ENCODE measurements at regions not wholly inside any gene's neighbourhood (a gene's known extent, or its start where the extent isn't known, plus 50 kb on each side); places are given as distances from the start of the nearest gene placed in this dataset.

DNA sequence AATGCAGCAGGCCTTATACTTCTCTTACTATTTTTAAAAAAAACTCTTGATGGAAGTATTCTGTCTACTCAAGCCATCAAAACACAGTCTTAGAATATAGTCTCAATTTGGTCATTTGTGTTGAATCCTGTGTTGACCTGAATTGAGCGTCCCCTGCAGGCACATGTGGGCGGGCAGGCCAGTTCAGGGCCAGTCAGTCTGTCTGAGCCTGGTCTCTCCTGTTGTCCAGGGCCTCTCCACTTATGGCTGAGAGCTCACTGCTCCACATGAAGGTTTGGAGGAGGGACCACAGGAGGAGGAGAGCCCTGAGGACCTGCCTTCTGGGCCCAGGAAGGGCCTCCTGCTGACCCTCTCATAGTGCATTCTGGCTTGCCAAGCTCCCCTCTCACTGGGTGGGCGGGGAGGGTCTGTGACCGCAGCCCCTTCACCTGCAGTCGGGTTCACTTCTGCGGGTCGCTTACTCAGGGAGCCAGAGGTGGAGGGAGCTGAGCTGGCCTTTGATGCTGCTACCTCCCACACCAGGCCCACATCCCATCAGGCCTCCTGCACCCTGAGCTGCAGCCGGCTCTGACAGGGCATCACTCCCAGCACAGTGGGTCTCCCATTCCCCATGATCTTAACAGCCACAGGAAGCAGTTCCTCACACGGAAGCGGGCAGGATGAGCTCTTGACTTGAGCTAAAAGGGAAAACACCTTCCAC, 178.2 kb upstream of the S1PR3 start:
- no peak for TF ChIP-seq TEAD4 (IDR thresholded peaks at IDR 0.05)
- no peak for TF ChIP-seq YY1 (IDR thresholded peaks at IDR 0.05; ENCODE audit: low read depth)
- no peak for TF ChIP-seq ZBTB7A (IDR thresholded peaks at IDR 0.05; ENCODE audit: low read depth)
- no peak for TF ChIP-seq FOXM1 (IDR thresholded peaks at IDR 0.05; ENCODE audit: borderline replicate concordance, low read depth)
- TF ChIP-seq CEBPB (IDR thresholded peaks at IDR 0.05): no peak
- TF ChIP-seq TCF12 (IDR thresholded peaks at IDR 0.05; ENCODE audit: low read depth): no peak
- TF ChIP-seq CREB1 (IDR thresholded peaks at IDR 0.05; ENCODE audit: low read depth): no peak
- no peak for TF ChIP-seq EP300 (IDR thresholded peaks at IDR 0.05; ENCODE audit: borderline replicate concordance)
- TF ChIP-seq NFIC (IDR thresholded peaks at IDR 0.05): no peak
- TF ChIP-seq EGR1 (IDR thresholded peaks at IDR 0.05): no peak
- TF ChIP-seq, protein P1, sequence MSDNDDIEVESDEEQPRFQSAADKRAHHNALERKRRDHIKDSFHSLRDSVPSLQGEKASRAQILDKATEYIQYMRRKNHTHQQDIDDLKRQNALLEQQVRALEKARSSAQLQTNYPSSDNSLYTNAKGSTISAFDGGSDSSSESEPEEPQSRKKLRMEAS (IDR thresholded peaks at IDR 0.05): no peak
- no peak for TF ChIP-seq TAF1 (IDR thresholded peaks at IDR 0.05; ENCODE audit: low read depth)
- TF ChIP-seq, protein P2, sequence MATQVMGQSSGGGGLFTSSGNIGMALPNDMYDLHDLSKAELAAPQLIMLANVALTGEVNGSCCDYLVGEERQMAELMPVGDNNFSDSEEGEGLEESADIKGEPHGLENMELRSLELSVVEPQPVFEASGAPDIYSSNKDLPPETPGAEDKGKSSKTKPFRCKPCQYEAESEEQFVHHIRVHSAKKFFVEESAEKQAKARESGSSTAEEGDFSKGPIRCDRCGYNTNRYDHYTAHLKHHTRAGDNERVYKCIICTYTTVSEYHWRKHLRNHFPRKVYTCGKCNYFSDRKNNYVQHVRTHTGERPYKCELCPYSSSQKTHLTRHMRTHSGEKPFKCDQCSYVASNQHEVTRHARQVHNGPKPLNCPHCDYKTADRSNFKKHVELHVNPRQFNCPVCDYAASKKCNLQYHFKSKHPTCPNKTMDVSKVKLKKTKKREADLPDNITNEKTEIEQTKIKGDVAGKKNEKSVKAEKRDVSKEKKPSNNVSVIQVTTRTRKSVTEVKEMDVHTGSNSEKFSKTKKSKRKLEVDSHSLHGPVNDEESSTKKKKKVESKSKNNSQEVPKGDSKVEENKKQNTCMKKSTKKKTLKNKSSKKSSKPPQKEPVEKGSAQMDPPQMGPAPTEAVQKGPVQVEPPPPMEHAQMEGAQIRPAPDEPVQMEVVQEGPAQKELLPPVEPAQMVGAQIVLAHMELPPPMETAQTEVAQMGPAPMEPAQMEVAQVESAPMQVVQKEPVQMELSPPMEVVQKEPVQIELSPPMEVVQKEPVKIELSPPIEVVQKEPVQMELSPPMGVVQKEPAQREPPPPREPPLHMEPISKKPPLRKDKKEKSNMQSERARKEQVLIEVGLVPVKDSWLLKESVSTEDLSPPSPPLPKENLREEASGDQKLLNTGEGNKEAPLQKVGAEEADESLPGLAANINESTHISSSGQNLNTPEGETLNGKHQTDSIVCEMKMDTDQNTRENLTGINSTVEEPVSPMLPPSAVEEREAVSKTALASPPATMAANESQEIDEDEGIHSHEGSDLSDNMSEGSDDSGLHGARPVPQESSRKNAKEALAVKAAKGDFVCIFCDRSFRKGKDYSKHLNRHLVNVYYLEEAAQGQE (IDR thresholded peaks at IDR 0.05; ENCODE audit: low read depth): no peak
- no peak for TF ChIP-seq RAD21 (IDR thresholded peaks at IDR 0.05; ENCODE audit: low read depth)
- TF ChIP-seq, protein P3, sequence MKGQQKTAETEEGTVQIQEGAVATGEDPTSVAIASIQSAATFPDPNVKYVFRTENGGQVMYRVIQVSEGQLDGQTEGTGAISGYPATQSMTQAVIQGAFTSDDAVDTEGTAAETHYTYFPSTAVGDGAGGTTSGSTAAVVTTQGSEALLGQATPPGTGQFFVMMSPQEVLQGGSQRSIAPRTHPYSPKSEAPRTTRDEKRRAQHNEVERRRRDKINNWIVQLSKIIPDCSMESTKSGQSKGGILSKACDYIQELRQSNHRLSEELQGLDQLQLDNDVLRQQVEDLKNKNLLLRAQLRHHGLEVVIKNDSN (IDR thresholded peaks at IDR 0.05): no peak

DNA sequence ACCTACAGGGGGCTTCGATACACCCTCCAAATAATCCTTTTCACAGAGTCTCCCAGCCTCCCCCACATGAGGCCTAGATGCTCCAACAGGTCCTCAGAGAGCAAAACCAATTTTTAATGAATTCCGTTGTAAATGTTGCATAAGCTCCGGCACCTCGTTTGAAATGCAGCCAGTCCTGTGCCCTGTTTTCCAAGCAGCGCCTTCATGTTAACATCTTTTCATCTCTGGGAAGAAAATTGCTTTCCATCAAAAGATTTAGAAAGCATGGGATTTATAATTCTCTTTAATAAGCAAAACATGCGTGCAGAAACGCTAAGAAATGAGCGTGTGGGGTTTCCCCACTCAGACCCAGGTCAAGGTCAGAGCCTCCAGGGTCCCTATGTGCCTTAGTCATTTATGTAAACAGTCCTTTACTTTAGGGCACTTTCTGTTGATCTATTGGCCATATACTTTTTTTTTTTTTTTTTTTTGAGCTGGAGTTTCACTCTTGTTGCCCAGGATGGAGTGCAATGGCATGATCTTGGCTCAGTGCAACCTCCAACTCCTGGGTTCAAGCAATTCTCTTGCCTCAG, 177.5 kb upstream of the S1PR3 start:
- no peak for TF ChIP-seq FOXM1 (IDR thresholded peaks at IDR 0.05; ENCODE audit: borderline replicate concordance, low read depth)
- TF ChIP-seq NFIC (IDR thresholded peaks at IDR 0.05): no peak

DNA sequence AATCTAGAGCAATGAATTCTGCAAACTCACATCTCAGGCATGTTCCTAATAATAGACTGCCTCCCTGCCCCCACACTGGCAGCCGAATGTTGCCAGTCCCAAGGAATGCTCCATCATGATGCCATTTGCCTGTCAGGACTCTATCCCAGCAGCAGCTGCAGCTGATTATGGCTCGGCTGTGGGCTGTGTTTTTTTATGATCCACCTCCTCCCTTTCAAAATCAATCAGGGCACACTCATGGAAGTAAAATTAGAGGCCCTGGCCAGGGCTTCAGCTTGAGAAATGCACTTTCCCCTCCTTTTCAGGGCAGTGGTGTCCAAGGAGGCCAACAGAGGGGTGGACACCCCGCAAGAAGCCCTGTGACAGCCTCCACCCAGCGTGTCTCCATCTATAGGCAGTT, 176.7 kb upstream of the S1PR3 start:
- TF ChIP-seq CEBPB (IDR thresholded peaks at IDR 0.05) (no peak), YY1 (IDR thresholded peaks at IDR 0.05; ENCODE audit: low read depth) (no peak), ZBTB7A (IDR thresholded peaks at IDR 0.05; ENCODE audit: low read depth) (no peak), CREB1 (IDR thresholded peaks at IDR 0.05; ENCODE audit: low read depth) (no peak), FOXM1 (IDR thresholded peaks at IDR 0.05; ENCODE audit: borderline replicate concordance, low read depth) (no peak), NFIC (IDR thresholded peaks at IDR 0.05) (no peak), EGR1 (IDR thresholded peaks at IDR 0.05) (no peak), RAD21 (IDR thresholded peaks at IDR 0.05; ENCODE audit: low read depth) (no peak), TEAD4 (IDR thresholded peaks at IDR 0.05) (no peak), TCF12 (IDR thresholded peaks at IDR 0.05; ENCODE audit: low read depth) (no peak), TAF1 (IDR thresholded peaks at IDR 0.05; ENCODE audit: low read depth) (no peak), EP300 (IDR thresholded peaks at IDR 0.05; ENCODE audit: borderline replicate concordance) (no peak)
- TF ChIP-seq, protein P2 (IDR thresholded peaks at IDR 0.05; ENCODE audit: low read depth): no peak
- TF ChIP-seq, protein P1 (IDR thresholded peaks at IDR 0.05): no peak
- TF ChIP-seq, protein P3 (IDR thresholded peaks at IDR 0.05): no peak

DNA sequence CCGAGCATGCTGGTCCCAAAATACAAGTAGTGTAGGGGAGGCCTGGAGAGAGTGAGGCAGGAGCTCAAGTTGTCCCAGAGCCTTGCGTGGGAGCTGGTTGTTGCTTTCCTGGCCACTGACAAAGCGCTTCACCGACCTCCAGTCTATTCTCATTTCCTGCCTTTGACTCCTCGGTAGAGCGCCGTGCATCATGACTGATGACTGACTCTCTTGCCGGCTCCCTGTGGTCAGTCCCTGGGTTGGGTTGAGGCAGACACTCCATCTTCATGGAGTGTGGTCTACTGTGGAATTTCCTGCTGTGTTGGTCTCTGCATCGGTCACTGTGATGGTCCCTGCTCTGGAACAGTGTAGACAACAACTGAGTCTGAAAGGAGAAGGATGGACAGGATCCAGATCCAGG, 175.1 kb upstream of the S1PR3 start:
- TF ChIP-seq, protein P1 (IDR thresholded peaks at IDR 0.05): no peak
- TF ChIP-seq EP300 (IDR thresholded peaks at IDR 0.05; ENCODE audit: borderline replicate concordance) (no peak), CREB1 (IDR thresholded peaks at IDR 0.05; ENCODE audit: low read depth) (no peak), FOXM1 (IDR thresholded peaks at IDR 0.05; ENCODE audit: borderline replicate concordance, low read depth) (no peak), YY1 (IDR thresholded peaks at IDR 0.05; ENCODE audit: low read depth) (no peak), EGR1 (IDR thresholded peaks at IDR 0.05) (no peak), TEAD4 (IDR thresholded peaks at IDR 0.05) (no peak), RAD21 (IDR thresholded peaks at IDR 0.05; ENCODE audit: low read depth) (no peak), TCF12 (IDR thresholded peaks at IDR 0.05; ENCODE audit: low read depth) (no peak), TAF1 (IDR thresholded peaks at IDR 0.05; ENCODE audit: low read depth) (no peak), ZBTB7A (IDR thresholded peaks at IDR 0.05; ENCODE audit: low read depth) (no peak), CEBPB (IDR thresholded peaks at IDR 0.05) (no peak), NFIC (IDR thresholded peaks at IDR 0.05) (no peak)
- TF ChIP-seq, protein P3 (IDR thresholded peaks at IDR 0.05): no peak
- TF ChIP-seq, protein P2 (IDR thresholded peaks at IDR 0.05; ENCODE audit: low read depth): no peak
